Inferior parietal cortex (tissue), 1 donor: ENCODE measurements at regions not wholly inside any gene's neighbourhood (a gene's known extent, or its start where the extent isn't known, plus 50 kb on each side); places are given as distances from the start of the nearest gene placed in this dataset.
"Not testable (repeated sequence)": the region's sequence is repeated elsewhere in the genome, so short reads cannot be mapped to it uniquely, and the experiment has no call there.

Experiments used
- DNase-seq: peaks from one replicate; pipeline ENCODE4 v3.0.0-alpha.2; 2016; ENCODE audit errors: extremely low spot score

DNA sequence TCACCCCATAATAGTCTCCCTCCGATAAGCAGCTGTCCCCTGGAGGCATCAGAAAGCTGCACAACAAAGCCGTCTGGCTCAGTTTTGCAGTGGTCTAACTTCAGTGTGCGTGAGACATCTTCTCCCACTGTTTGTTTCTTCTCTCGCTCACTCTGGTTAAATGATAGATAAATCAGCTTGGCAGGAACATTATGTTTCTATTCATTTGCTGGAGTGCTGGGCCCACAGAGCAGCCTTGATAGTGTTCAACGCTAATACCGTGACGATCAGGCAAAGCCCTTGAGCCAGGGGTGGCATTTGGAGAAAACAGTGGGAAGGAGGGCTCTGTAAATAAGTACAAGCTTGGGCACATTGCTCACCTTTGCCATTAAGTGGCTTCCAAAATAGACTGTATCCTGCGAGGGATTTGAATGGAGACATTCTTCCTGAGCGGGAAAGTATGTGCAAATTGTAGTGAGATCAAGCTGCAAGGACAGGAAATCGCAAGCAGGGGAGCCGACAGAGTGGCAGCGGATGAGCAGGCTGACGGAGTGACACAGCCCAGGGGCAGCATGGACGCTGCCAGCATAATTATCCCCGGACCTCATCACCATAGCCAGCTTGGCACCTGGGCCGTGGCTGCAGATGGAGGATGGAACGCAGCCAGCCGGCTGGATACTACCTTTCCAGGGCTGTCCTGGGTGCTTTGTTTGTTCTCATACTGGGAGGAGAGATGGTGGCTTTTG lies 256.8 kb upstream of the FZD8 start:
- DNase-seq, result no peak

DNA sequence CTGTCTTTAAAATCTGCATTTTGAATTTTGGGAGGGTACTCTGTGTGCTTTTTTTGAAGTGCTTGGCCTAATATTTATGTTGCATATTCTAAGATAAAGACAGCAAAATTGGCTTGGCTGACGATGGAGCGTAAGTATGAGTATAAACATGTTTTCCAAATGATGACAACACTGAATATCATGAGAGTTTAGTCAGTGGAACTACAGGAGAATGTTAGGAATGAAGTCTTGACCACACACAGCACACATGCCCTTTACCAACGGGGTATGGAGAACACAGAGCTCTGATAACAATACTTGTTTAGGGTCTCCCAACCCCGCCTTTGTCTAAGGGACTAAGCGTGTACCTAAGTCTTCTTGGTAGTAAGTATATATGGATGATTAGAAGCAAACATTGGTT lies 253.9 kb upstream of the FZD8 start:
- no peak for DNase-seq

DNA sequence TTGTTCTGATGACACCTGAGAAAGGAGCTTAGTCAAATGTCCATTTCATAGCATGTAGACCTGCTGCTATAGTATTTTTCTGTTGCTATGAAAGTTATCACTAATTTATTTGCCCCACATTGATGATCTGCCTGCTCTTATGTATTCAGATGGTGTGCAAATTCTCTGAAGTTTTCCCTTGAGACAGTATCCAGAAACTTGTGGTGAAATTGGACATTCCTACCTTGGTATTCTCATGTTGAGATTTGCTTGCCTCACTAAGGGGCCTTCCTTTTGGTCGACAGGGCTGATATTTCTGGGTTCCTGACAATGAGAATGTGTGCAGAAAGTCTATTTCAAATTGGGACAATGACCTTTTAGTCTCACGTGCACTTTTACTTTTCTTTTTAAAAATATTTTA lies 253.2 kb upstream of the FZD8 start:
- DNase-seq, result no peak

DNA sequence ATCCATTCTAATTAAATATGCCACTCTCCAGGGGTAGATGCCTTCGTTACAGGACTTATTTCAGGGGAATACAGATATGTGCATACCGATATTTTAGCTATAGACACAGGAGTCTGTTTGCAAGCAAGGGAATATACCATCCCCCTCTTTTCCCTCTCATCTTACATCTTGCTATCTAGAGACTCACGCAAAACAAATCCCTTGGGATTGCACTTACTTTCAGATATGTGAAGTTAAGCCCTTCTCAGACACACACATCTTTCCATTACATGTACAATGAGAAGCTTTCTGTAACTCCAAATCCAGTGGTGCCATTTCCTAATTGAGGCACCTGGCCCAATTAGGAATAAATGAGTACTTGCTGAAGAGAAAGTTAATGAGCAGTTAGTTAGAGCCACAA lies 250.4 kb upstream of the FZD8 start:
- no peak for DNase-seq

DNA sequence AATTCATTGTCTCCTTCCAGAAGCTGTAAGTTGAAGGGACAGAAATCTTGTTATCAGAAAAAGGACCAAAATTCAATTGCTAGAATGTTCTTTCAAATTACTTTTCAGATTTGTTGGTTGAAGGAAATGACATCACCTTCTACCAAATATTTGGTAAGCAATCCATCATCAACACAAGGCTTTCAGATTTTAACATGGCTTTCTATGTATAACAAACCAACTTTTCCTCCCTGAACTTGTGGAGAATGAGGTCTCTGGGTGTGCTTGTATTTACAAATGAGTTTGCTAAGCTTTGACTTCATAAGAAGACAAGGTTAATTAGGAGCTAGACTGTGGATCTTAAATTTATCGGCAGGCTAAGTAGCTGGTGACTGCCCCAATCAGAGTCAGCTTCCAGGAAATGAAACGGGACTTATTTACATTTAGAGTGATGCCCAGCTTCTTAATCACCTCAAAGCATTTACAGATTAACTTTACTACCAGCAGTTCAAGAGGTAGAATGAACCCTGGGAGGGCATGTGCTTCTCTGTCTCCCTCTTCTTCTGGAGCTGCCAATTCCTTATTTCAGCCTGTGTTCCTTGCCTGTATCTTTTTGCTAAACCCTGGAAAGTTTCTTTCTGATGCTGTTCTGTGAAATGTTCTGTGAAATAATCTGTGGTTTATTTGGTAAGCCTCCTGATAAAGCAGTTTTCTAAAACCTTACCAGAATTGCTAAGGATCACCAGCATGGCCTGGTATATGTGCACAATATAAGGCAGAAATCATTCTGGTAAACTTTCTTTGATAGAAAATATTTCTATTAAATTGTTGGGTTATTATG lies 248.8 kb upstream of the FZD8 start:
- DNase-seq, result no peak

DNA sequence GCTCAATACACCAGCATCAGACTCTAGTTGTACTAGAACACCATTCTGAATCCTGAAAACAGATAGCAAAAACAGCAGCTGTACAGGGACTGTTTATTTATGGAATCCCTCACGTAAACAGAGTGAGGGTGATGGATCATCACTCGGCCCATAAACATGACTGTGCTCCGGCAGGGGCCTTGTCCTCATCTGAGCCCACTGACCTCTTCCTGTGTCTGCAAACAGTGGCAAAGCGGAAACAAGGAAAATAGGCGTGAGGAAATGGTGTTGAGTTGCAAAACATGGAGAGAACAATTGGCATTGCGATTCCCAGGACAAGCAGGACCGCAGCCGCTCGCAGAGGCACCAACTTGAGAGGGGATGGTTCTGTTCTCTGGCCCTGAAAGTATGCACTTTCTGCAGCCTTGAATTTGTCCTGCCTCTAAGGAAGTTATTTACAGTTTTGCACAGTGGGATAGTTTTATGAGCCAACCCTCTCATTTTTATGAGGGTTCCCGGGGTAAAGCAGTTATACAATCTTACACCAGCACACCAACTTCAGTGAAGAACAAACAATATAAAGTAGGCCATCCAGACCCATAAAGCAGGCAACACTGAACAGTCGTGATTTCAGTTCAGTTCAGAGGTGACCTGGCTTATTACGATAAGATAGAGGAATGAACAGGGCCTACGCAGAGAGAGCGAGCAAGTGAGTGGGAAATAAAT lies 248.0 kb upstream of the FZD8 start:
- DNase-seq, result no peak

DNA sequence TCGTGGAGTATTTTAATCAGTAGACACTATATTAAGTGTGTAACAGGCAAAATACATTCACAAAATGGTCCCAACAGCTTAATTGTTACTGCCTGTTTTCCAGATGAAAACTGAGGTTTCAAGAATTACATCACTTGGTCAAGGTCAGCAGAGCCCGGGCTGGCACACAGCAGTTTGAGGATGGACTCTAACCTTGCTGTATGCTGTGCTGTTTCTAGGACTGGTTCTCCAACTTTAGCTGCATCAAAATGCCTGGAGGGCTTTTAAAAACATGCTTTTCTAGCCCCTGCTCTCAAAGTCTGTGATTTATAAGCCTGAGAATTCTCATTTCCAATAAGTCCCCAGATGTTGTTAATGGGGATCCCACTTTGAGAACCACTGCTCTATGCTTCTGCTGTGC lies 247.1 kb upstream of the FZD8 start:
- no peak for DNase-seq

DNA sequence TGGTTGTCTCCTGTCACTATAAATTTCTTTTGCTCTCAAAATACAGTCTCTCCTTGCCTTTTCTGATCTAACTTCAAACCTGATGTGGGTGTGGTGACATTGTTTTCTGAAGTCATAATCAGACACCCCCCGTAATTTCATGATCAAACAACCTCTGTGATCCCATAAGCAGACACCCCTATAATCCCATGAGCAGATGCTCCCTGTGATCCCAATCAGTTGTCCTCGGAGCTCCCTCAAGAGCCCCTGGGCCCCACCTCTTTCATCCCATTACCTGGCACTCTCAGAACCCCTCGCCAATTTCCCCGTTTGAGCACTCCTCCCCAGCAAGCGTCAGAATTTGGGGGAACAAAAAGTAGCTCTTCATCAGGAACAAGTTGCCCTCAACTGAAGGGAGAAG lies 246.3 kb upstream of the FZD8 start:
- DNase-seq, result no peak

DNA sequence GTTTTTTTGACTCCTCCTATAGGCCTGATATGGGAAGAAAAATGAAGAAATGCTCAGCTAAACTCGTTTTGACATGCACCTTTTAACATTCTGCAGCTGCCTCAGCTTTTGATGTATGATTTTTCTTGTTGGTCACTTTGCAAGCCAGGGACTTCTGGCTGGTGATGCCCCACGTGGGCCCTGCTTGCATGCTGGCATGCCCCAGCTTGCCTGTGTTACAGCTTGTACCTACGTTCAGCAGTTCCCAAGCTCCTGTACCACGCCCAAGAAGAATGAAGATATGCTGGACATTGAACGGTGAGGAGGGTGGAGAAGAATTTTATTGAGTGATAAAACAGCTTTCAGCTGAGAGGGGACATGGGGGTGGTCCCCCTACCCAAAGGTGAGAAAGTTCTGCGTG lies 245.6 kb upstream of the FZD8 start:
- DNase-seq, result no peak

DNA sequence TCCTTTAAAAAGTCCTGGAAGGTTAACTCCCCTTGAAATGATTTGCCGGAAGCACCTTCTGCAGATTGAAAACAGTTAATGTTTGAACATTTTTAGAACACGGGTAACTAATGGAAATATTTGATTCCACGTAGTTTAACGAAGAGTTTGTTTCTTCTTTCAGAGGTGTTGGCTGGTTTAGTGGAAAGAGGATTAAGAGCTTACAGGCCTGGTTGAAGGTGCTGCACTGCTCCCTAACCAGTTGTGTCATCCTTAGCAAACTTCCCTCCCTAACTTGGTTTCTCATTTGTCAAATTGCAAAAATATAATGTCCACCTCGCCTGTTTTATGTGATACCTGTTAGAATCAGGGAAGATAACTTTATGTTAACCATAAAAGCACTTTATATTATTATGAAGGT lies 243.0 kb upstream of the FZD8 start:
- no peak for DNase-seq

DNA sequence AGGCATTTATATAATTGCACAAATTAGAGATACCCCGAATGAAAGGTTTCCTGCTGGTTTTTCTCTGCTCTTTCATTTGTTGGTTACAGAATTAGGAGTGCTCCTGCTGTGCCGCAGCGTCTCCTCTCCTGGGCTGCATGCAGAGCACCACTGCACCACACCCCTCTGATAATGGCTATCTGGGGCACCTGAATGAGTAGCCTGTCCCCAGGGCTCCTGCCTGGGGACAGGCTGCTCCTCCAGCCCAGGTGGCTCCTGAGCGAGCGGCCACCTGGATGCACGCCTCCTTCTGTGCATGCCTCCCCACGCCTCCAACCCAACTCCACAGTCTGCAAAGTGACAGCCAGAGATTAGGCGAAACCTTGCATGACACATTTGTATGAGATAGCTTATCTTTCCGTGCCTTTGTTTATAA lies 242.6 kb upstream of the FZD8 start:
- DNase-seq, result no peak

DNA sequence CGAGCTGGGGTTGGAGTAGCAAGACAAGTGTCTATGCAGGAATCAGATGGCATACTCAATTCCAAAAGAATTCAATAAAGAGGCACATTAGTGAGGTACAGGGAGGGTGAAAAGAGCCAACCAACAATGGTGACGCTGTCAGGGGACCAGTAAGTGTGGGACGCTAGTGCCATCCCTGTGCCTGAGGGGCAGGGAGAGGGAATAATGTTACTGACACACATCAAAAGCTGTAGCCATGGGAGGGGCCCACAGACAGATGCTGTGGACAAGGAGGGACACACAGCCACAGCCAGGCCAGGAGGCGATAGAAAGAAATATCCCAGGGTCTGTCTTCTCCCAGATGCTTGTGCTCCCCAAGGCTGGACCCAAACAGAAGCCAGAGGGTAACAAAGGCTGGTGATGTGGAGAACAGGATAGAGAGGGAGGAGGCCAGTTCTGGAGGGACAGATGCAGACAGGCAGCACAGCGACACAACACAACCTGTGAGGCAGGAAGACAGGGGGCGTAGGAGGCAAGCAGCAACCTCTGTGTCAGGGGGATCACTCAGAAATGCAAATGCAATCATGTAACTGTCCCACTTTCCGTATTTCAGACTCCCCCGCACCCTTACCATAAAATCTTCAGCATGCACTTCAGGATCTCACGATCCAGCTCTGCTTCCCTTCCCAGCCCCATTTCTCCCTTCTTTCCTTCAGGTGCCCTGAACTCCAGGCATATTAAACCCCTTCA lies 240.5 kb upstream of the FZD8 start:
- DNase-seq, result no peak

DNA sequence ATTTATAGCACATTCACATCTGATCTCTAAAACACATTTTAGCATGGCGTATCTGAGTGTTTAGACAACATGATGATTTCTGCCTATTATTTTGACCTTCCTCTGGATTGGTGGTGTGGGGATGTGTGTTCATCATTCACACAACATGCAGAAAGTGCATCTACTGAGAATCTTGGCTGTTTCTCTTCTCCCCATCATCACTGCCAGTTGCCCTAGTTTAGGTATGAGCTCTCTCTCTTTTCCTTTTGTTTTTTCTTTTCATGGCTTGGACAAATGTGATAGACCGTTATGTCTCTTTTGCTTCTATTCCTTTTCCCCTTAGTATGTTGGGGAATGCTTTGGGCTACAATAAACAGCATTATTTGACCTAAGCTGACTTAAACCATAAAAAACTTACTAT lies 239.2 kb upstream of the FZD8 start:
- DNase-seq, result no peak

DNA sequence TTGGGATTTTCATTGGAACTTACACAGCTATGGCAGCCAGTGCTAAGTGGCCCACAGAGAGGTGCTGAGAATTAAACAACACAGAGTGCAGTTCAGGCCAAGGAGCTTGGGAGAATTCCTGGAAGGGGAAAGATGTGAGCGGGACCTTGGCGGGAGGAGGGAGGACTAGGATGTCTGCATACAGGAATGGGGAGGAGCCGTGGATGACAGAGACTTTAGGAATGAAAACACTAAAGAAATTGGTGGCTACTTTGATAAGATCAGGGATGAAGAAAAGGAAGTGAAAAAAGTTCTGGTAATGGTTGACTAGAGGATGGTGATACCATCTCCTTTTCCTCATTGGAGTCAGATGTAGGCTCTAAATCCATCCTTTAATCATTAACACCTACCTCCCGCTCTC lies 234.2 kb upstream of the FZD8 start:
- no peak for DNase-seq

DNA sequence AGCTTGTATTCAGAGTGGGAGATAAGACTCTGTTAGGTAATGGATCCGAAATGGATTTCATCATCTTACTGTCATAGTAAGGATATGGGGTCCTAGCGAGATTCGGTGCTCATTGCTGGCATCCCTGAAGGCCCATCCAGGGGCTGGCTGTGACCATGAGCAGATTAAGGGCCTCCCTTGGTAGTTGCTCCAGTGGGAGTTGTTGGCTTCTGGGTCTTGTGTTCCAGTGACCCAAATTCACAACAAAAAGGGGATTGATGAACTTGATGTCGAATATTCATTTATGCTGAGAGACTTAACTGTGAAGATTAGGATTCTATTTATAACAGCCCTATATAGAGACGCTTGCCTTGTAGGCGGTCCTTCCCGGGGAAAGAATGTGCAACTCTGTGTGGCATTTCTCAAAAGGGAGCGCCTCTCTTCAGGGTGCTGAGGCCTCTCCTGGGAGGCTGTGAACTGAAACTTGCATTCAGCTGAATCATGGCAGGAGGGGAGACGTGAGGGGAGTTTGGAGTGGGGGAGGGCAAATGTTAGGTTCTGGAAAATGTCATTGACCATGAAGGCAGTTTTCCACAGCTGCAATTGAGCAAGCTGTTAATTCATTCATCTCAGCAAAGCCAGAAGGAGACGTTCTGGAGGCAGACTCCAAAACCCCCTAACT lies 233.1 kb upstream of the FZD8 start:
- no peak for DNase-seq

DNA sequence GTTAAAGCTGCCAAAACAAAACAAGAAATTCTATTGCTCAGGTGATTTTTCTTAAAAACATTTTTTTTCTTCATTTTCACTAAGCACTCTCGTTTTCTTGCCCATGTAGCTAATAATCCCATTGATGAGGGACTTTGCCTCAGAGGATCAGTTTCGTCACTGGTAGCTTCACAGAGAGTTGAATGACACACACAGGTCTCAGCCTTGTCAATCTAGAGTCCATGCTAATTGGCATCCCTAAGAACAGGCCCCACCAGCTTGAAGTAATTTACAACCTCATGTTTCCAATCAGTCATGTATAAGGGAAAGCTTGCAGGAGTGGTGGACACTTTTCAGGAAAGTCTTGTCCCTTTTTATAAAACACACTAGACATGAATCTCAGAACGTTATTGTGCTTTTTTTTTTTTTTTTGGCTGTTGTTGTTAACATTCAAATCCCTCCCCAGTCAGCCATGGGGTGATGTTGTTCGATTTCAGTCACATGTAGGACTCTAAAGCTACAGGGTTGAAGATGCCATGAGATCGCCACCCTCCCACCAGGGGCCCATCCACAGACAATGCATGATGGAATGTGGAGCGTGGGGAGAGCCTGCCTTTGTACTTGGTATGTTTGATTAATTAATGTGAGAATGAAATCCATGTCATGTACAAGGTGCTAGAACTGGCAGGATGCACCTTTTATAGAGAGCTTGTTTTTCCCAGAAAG lies 232.4 kb upstream of the FZD8 start:
- no peak for DNase-seq

DNA sequence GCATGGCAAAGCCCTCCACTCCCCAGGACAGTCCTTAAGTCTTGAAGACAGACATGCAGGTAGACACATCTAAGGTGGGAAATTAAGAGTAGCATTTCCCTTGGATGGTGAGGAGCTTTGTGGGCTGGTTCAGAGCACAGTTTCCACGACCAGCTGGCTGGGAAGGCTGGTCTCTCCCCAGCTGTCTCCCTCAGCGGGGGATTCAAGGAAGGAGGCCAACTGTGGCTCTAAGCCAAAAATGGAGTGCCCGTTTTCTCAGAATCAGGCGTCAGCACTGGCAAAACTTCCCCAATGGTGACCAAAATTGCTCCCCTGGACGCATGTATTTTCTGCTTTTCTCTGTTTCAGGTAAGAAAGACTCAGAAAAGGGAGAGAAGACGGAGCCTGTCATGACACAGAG lies 230.6 kb upstream of the FZD8 start:
- DNase-seq, result no peak

DNA sequence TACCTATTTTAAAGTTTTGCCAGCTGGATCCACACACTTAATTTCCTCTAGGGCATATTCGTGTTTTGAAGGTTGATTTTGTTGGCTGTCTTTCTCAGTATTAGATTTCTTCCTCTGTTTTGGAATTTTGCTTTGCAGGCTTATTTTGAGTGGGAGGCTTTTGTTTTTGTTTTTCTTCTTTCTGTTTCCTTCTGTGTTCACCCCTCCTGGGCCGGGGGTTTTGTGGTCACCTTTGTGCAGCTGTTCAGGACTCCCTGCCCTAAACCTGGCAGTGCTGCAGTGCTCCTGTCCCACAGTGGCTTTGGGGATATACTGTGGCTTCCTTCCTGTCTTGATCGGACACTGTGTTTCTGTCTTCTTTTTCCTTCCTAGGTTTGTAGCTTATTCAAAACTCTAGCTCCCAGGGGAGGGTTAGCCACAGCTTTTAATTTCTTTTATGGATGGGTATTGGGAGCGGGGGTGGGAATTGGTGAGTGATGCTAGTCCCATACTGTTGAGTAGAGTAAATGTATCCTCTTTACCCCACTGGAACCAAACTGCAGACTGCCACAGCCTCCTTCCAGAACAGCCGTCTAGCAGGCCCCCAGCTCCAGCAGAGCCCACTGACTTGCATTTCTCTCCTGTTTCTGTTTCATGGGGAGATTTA lies 228.7 kb upstream of the FZD8 start:
- no peak for DNase-seq

DNA sequence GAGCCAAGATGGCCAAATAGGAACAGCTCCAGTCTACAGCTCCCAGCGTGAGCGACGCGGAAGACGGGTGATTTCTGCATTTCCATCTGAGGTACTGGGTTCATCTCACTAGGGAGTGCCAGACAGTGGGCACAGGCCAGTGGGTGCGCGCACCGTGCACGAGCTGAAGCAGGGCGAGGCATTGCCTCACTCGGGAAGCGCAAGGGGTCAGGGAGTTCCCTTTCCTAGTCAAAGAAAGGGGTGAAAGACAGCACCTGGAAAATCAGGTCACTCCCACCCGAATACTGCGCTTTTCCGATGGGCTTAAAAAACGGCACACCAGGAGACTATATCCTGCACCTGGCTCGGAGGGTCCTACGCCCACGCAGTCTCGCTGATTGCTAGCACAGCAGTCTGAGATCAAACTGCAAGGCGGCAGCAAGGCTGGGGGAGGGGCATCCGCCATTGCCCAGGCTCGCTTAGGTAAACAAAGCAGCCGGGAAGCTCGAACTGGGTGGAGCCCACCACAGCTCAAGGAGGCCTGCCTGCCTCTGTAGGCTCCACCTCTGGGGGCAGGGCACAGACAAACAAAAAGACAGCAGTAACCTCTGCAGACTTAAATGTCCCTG lies 216.7 kb upstream of the FZD8 start:
- not testable (repeated sequence) for DNase-seq

DNA sequence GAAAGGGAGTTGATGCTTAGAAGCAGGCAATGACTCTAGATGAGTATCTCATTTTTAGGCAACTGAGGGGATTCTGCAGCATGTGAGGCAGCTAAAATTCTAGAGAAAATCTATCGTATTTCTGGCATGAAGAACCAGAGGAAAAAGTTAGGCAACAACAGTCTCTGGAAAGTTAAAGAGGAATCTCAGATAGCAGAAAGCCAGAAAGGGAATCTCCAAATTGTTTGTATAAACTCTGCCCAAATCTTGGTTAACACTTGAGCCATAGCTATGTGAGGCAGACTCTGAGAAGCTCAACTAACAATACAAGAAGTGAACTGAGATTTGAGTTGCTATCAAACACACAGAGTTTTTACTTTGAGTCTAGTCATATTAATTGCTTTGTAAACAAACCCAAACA lies 215.8 kb upstream of the FZD8 start:
- no peak for DNase-seq
